ENCODE measurements at regions not wholly inside any gene's neighbourhood (a gene's known extent, or its start where the extent isn't known, plus 50 kb on each side); places are given as distances from the start of the nearest gene placed in this dataset.
"Not testable (repeated sequence)": the region's sequence is repeated elsewhere in the genome, so short reads cannot be mapped to it uniquely, and the experiment has no call there.

DNA sequence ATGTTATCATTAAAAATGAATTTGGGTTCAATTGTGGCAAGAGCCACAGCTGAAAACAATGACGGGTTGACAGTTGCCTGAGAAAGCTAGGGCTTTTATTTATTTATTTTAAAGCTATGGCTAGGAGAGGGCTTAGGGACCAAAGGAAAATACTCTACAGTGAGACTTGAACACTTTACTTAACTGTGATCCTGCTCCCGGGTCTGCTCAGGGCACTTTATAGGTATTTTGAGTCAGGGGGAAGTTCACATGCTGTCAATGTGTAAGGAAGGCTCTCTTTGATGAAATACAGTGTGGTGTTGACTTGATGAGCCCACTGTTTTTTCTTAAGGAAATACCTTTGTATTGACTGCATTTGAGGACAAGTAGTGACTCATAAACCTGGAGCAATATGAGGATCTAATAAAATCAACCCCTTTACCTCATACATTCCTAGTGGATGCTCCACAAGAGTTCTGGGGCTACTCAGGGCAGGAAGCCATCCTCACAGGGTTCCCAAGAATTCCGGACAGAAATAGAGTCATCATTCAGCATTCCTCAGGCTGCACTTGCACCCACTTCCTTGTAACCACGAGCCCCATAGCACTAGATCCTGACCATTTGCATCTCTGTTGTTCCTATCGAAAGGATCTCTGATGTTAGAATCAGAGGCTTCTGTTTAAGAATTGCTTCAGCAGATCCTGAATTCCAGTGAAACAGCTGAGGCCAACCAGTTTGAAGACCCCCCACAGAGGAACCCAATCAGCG, 61.0 kb upstream of the PNPLA4 start:
- TF ChIP-seq POLR2A (IDR thresholded peaks at IDR 0.05; ENCODE audit: low read length); BHLHE40 (IDR thresholded peaks at IDR 0.05; ENCODE audit: low read depth, low read length): not testable (repeated sequence)

All from A549 (cell line).